DOHH2 (cell line): ENCODE measurements at regions not wholly inside any gene's neighbourhood (a gene's known extent, or its start where the extent isn't known, plus 50 kb on each side); places are given as distances from the start of the nearest gene placed in this dataset.

Experiments
- EZH2phosphoT487 ChIP-seq: fragments of 200-600 bp; sonication (generic); IDR thresholded peaks from 2 replicates; pipeline ENCODE4 v1.6.1; 2017; ENCODE audit warnings: borderline replicate concordance, mild to moderate bottlenecking, antibody characterized with exemption, low read length, moderate library complexity, mixed read lengths
- TF ChIP-seq, protein P1 (sequence below): fragments of 200-600 bp; sonication (generic); IDR thresholded peaks from one replicate; pipeline ENCODE4 v1.5.1; 2014; ENCODE audit warnings: antibody characterized with exemption, mild to moderate bottlenecking, low read depth, low read length; ENCODE audit not compliant: poor library complexity, severe bottlenecking

- TF ChIP-seq, protein P1, sequence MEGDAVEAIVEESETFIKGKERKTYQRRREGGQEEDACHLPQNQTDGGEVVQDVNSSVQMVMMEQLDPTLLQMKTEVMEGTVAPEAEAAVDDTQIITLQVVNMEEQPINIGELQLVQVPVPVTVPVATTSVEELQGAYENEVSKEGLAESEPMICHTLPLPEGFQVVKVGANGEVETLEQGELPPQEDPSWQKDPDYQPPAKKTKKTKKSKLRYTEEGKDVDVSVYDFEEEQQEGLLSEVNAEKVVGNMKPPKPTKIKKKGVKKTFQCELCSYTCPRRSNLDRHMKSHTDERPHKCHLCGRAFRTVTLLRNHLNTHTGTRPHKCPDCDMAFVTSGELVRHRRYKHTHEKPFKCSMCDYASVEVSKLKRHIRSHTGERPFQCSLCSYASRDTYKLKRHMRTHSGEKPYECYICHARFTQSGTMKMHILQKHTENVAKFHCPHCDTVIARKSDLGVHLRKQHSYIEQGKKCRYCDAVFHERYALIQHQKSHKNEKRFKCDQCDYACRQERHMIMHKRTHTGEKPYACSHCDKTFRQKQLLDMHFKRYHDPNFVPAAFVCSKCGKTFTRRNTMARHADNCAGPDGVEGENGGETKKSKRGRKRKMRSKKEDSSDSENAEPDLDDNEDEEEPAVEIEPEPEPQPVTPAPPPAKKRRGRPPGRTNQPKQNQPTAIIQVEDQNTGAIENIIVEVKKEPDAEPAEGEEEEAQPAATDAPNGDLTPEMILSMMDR: no peak
- TF ChIP-seq EZH2phosphoT487: no peak
Observed at GRCh38 chr7:121562259-121562658, 166.2 kb upstream of the FAM3C start.
